ENCODE measurements at regions not wholly inside any gene's neighbourhood (a gene's known extent, or its start where the extent isn't known, plus 50 kb on each side); places are given as distances from the start of the nearest gene placed in this dataset.

- no peak overlapping the region for H3K4me3 Mint-ChIP-seq
- no peaks in the 10 kb centered on the region for H3K4me1 Mint-ChIP-seq
- no peaks in the 10 kb centered on the region for H3K36me3 Mint-ChIP-seq
- H3K9me3 Mint-ChIP-seq, result no peaks in the 10 kb centered on the region
- H3K27me3 Mint-ChIP-seq (ENCODE audit: low read depth in 3 of 3), result peaks cover 2 to 3% (median 2%) of the 10 kb centered on the region in 3 donors
- no peak for DNase-seq
- H3K27ac Mint-ChIP-seq, result no peak overlapping the region
Measured at GRCh38 chr2:60285626-60286316, 267.7 kb downstream of the BCL11A start.

GRCh38 chr2:60283626-60284025 lies 269.8 kb downstream of the BCL11A start:
- H3K36me3 Mint-ChIP-seq, result no peaks in the 10 kb centered on the region
- no peak overlapping the region for H3K27ac Mint-ChIP-seq
- H3K9me3 Mint-ChIP-seq, result no peaks in the 10 kb centered on the region
- H3K4me3 Mint-ChIP-seq, result no peak overlapping the region
- H3K4me1 Mint-ChIP-seq, result no peaks in the 10 kb centered on the region
- DNase-seq, result no peak
- H3K27me3 Mint-ChIP-seq (ENCODE audit: low read depth in 3 of 3), result peaks cover under 1 to 3% (median 2%) of the 10 kb centered on the region in 3 donors

GRCh38 chr2:60282886-60283285 lies 270.6 kb downstream of the BCL11A start:
- Mint-ChIP-seq H3K27ac (no peak overlapping the region), H3K36me3 (no peaks in the 10 kb centered on the region), H3K9me3 (no peaks in the 10 kb centered on the region), H3K4me3 (no peak overlapping the region), H3K4me1 (no peaks in the 10 kb centered on the region), H3K27me3 (ENCODE audit: low read depth in 3 of 3) (peaks cover 0 to 3% (median 2%) of the 10 kb centered on the region in 3 donors)
- DNase-seq, result no peak

- Mint-ChIP-seq H3K4me3 (no peak overlapping the region), H3K9me3 (no peaks in the 10 kb centered on the region), H3K27ac (no peak overlapping the region), H3K36me3 (no peaks in the 10 kb centered on the region), H3K27me3 (ENCODE audit: low read depth in 3 of 3) (peaks cover 0 to 3% (median 2%) of the 10 kb centered on the region in 3 donors), H3K4me1 (no peaks in the 10 kb centered on the region)
- DNase-seq, result no peak
Measured at GRCh38 chr2:60281730-60282129, 271.7 kb downstream of the BCL11A start.

DNA sequence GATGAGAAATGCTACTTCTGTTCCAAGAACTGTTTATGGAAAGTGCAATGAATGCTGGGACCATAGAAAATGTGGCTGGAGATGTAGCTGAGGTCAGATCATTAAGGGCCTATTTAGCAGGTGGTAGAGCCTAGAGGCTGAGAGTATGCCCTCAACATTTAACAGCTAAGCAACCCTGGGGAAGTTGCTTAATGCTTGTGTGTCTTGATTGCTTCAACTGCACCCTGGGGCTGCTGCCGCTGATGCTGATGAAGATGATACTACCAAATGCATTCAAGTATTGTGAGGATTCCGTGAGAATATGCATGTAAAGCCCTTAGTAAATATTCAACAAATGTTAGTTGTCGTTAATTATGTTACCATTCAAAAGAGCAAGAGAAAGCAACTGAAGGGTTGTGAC lies 273.2 kb downstream of the BCL11A start:
- Mint-ChIP-seq H3K27ac (no peak overlapping the region), H3K4me3 (no peak overlapping the region), H3K4me1 (no peaks in the 10 kb centered on the region), H3K27me3 (ENCODE audit: low read depth in 3 of 3) (no peaks in the 10 kb centered on the region), H3K9me3 (peaks cover 0 to 9% (median 0%) of the 10 kb centered on the region in 6 donors), H3K36me3 (no peaks in the 10 kb centered on the region)
- no peak for DNase-seq

- no peaks in the 10 kb centered on the region for H3K27me3 Mint-ChIP-seq (ENCODE audit: low read depth in 3 of 3)
- H3K9me3 Mint-ChIP-seq, result peaks cover 0 to 9% (median 2%) of the 10 kb centered on the region in 6 donors
- DNase-seq, result no peak
- no peaks in the 10 kb centered on the region for H3K4me1 Mint-ChIP-seq
- no peaks in the 10 kb centered on the region for H3K36me3 Mint-ChIP-seq
- H3K4me3 Mint-ChIP-seq, result no peak overlapping the region
- no peak overlapping the region for H3K27ac Mint-ChIP-seq
Measured at GRCh38 chr2:60278906-60279305, 274.5 kb downstream of the BCL11A start.

- no peaks in the 10 kb centered on the region for H3K4me1 Mint-ChIP-seq
- DNase-seq, result no peak
- no peak overlapping the region for H3K4me3 Mint-ChIP-seq
- no peaks in the 10 kb centered on the region for H3K36me3 Mint-ChIP-seq
- no peak overlapping the region for H3K27ac Mint-ChIP-seq
- H3K27me3 Mint-ChIP-seq (ENCODE audit: low read depth in 3 of 3), result peaks cover 0 to 2% (median 0%) of the 10 kb centered on the region in 3 donors
- peaks cover 0 to 9% (median 2%) of the 10 kb centered on the region in 6 donors for H3K9me3 Mint-ChIP-seq
Measured at GRCh38 chr2:60275958-60276357, 277.5 kb downstream of the BCL11A start.

DNA sequence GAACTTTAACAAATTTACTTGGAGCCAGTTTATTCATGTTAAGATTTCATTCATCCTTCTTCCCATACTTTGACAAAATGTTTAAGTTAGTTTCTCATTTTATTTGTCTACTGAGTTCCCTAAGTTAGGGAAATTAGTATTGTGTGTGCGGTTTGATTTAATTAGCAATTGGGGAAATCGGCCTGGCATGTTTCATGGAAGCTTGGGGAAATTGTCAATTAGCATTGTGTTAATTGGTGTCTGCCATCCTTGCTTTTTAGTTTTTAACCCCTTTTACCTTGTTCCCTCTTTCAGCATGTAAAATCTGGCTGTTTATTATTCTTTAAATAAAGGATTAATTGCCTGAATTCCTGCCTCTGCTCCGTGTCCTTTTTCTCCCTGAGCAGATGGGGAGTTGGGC lies 279.6 kb downstream of the BCL11A start:
- Mint-ChIP-seq H3K4me1 (no peaks in the 10 kb centered on the region), H3K36me3 (no peaks in the 10 kb centered on the region), H3K4me3 (no peak overlapping the region), H3K9me3 (peaks cover 0 to 9% (median 2%) of the 10 kb centered on the region in 6 donors), H3K27ac (no peak overlapping the region), H3K27me3 (ENCODE audit: low read depth in 3 of 3) (peaks cover 1 to 2% (median 2%) of the 10 kb centered on the region in 3 donors)
- DNase-seq, result no peak

GRCh38 chr2:60271713-60272112 lies 281.7 kb downstream of the BCL11A start:
- Mint-ChIP-seq H3K36me3 (no peaks in the 10 kb centered on the region), H3K9me3 (peaks cover 0 to 9% (median 2%) of the 10 kb centered on the region in 6 donors), H3K4me1 (no peaks in the 10 kb centered on the region), H3K27me3 (ENCODE audit: low read depth in 3 of 3) (peaks cover 1 to 3% (median 2%) of the 10 kb centered on the region in 3 donors), H3K27ac (no peak overlapping the region), H3K4me3 (no peak overlapping the region)
- DNase-seq, result no peak

- Mint-ChIP-seq H3K4me3 (no peak overlapping the region), H3K36me3 (no peaks in the 10 kb centered on the region), H3K27ac (no peak overlapping the region), H3K27me3 (ENCODE audit: low read depth in 3 of 3) (peaks cover 1 to 3% (median 2%) of the 10 kb centered on the region in 3 donors), H3K4me1 (no peaks in the 10 kb centered on the region), H3K9me3 (peaks cover 0 to 9% (median 2%) of the 10 kb centered on the region in 6 donors)
- DNase-seq, result no peak
Measured at GRCh38 chr2:60271131-60271530, 282.3 kb downstream of the BCL11A start.

DNA sequence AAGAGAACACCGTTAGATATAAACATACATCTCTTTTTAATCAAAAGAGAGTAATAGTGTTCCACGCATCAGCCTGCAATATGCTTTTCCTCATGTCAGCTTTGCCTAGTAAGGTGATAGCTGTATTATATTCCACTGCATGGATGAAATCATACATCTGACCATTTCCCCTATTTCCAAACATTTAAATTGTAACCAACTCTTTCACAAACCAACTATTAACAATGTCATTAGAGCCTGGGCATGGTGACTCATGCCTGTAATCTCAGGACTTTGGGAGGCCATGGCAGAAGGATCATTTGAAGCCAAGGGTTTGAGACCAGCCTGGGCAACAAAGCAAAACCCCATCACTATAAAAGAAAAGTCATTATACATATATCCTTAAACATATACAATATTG lies 284.8 kb downstream of the BCL11A start:
- Mint-ChIP-seq H3K36me3 (no peaks in the 10 kb centered on the region), H3K27ac (no peak overlapping the region), H3K27me3 (ENCODE audit: low read depth in 3 of 3) (peaks cover 2 to 3% (median 3%) of the 10 kb centered on the region in 3 donors), H3K4me3 (no peak overlapping the region), H3K9me3 (peaks cover 0 to 3% (median 0%) of the 10 kb centered on the region in 6 donors), H3K4me1 (no peaks in the 10 kb centered on the region)
- DNase-seq, result no peak

DNA sequence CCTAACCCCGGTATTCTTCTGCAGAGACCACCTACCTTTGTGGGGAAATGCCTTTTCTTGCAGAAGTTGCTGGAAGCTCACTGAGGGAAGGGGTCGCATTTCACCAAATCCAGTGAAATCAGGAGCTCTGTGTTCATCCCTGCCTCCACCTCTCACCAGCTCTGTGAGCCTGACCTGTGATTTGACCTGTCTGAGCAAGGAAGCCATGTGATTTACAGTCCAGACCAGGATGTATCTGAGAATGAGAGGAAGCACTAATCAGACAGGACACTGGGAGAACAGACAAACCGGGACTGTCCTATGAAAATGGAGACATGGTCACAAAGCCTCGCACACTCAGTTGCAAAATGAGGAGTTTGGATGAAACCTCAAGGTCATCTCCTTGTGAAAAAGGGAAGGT lies 285.4 kb downstream of the BCL11A start:
- no peaks in the 10 kb centered on the region for H3K36me3 Mint-ChIP-seq
- H3K27ac Mint-ChIP-seq, result no peak overlapping the region
- H3K27me3 Mint-ChIP-seq (ENCODE audit: low read depth in 3 of 3), result peaks cover 2 to 3% (median 3%) of the 10 kb centered on the region in 3 donors
- H3K4me3 Mint-ChIP-seq, result no peak overlapping the region
- DNase-seq, result no peak
- H3K9me3 Mint-ChIP-seq, result peaks cover 0 to 3% (median 0%) of the 10 kb centered on the region in 6 donors
- no peaks in the 10 kb centered on the region for H3K4me1 Mint-ChIP-seq

DNA sequence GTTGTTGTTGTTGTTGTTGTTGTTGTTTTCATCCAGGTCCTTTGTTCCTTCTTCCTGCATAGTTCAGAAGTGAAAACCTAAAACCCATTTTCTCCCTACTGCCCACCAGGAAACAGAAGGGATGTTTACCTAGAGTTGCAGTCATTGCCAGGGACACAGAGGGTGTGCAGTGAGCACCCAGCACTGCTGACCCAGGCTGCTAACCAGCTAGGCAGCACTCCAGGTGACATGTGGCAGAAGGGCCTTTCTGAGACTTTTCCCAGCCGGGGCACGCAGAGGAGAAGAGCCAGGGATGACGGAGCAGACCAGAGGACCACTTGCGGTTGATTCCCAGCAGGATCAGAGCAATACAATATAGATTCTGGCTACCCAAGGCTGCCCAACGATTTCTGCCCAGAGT lies 286.3 kb downstream of the BCL11A start:
- DNase-seq, result no peak
- H3K4me1 Mint-ChIP-seq, result no peaks in the 10 kb centered on the region
- no peak overlapping the region for H3K4me3 Mint-ChIP-seq
- H3K27me3 Mint-ChIP-seq (ENCODE audit: low read depth in 3 of 3), result peaks cover 2 to 3% (median 3%) of the 10 kb centered on the region in 3 donors
- no peak overlapping the region for H3K27ac Mint-ChIP-seq
- peaks cover 0 to 3% (median 0%) of the 10 kb centered on the region in 6 donors for H3K9me3 Mint-ChIP-seq
- no peaks in the 10 kb centered on the region for H3K36me3 Mint-ChIP-seq

GRCh38 chr2:60262178-60262577 lies 291.3 kb downstream of the BCL11A start:
- Mint-ChIP-seq H3K27ac (no peak overlapping the region), H3K9me3 (peaks cover 0 to 3% (median 0%) of the 10 kb centered on the region in 6 donors), H3K36me3 (no peaks in the 10 kb centered on the region), H3K4me3 (no peak overlapping the region), H3K4me1 (no peaks in the 10 kb centered on the region), H3K27me3 (ENCODE audit: low read depth in 3 of 3) (peaks cover 0 to 2% (median 1%) of the 10 kb centered on the region in 3 donors)
- no peak for DNase-seq

Measured in immature natural killer cell (primary cell).